GM21825 (cell line): ENCODE measurements at regions not wholly inside any gene's neighbourhood (a gene's known extent, or its start where the extent isn't known, plus 50 kb on each side); places are given as distances from the start of the nearest gene placed in this dataset.
"Not testable (repeated sequence)": the region's sequence is repeated elsewhere in the genome, so short reads cannot be mapped to it uniquely, and the experiment has no call there.

Experiments used
- ATAC-seq: cut with Tn5 transposase; IDR thresholded peaks from one replicate; pipeline ENCODE4 v1.9.1; 2021; ENCODE audit warnings: mild to moderate bottlenecking, moderate library complexity; ENCODE audit not compliant: unreplicated experiment

DNA sequence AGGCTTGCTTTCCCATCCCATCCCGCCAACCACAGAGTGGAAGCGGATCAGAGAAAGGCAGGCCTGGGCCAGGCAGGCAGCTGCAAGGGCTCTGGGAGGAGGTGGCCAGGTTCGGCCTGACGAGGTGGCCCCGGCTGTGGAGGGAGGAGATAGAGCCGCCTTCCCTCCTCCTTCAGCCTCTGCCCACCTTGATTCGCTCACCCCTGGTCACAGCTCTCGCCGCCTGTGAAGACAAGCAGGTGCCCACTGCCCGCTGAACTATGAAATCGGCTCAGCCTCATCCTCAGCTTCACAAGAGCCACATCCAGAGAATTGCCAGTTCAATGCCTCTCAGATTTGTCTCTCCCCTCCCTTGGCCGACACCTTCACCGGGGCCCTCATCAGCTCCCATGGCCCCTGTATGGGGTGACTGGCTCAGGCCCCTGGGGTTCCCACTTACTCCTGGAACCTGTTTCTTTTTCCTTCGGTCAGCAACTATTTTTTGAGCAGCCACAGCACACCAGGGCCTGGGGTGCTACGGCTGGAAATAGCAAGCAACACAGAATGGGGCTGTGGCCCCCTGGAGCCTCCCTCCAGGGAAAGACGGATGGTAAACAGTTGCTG, 80.0 kb upstream of the CHST15 start:
- ATAC-seq = no peak

DNA sequence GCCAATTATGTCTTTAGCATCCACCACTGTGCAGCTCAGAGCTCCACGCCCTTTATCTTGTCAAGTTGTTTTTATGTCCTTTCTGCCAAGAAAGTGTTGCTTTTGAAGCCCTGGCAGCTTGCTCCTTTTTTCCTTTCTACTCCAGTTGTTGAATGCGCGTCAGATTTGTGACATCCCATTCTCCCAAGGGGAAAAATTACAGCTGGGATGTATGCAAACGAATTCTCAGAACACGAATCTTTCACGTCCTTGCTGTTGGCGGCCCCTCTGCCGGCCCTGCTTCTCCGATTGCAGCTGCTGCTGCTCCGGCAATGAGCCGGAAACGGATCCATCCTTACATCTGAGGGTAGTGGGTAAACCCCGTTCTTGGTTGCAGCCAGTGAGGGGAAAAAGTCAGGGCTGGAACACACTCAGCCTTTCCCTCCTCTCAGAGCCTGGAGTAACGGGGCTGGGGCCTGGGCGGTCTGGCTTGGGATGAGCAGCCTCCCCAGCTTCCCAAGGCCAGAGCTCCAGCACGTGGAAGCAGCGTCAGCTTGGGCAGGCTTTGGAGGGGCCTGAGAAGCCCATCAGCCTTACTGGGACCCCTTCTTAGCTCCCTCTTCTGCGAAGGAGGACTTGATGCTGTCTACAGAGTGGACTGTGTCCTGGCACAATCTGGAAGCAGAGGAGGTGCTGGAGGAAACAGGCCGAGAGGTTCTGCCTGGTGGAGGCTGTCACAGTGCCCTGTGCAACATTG, 79.0 kb upstream of the CHST15 start:
- no peak for ATAC-seq

DNA sequence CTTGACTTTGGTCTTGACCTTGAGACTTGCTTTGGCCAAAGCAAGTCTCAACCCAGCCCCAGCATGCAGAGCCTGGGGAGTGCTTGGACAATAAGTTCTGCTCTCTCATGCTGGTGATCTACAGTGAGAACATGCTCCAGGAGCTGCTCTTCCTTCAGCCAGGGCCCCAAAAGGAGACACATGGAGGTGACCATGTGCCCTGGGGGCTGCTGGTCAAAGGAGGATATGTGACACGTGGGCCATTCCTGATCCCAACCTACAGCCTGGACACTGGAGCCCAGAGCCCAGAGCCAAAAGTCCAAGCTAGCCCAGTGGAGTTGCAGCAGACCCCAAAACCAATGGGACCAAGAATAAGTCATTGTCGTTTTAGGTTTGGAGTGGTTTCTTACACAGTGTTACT, 78.2 kb upstream of the CHST15 start:
- no peak for ATAC-seq

DNA sequence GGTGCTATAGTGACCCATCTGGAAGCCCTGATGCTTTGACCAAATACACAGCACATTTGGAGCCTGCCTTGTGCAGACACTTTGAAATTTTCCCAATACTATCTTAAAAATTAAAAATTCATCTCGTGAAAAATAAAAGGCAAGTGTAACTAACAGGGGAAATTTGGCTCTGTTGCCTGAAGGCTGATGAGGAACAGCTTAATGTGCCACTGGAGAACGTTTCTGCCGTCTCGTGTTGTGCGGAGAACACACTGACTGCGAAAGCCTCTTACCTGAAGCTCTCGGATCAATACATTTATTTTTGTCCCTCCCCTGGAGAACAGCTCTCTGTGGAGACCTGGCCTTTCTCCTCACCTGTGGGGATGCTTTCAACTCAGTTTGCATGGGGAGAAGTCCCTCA, 77.2 kb upstream of the CHST15 start:
- ATAC-seq = no peak

DNA sequence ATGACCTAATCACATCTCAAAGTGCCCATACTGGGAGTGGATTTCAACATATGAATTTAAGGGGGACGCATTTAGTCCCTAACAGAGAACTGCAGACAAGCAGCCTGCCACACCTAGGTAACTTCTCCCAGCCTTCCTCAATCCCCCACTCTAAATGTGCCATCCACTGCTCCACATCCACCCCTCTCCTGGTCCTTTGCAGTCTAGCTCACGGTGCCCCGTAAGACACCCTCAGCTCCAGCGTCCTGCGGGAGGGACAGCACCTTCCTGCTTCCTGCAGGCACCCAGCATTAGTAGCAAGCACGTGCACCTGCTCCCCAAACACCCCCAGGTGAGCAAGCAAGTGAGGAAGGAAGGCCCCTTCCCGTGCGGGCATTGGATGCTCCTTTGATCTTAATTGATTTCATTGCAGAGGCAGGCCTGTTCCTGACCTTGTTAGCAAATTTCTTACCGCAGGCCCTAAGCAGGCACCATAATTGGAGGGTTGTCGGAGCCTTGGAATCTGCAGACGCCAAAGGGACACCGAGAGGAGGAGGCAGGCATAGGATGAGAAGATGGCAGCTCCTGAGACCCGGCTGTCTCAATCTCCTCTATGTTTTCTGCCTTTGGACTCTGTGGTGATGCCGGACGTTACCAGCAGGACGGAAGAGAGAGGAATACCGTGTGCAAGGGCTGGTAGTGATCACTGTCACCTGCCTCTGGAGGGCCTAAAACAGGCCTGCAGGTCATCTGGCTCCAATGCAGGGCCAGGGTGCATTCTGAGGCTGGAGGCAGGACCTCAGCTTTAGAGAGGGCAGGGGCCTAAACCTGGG, 75.8 kb upstream of the CHST15 start:
- ATAC-seq = no peak

DNA sequence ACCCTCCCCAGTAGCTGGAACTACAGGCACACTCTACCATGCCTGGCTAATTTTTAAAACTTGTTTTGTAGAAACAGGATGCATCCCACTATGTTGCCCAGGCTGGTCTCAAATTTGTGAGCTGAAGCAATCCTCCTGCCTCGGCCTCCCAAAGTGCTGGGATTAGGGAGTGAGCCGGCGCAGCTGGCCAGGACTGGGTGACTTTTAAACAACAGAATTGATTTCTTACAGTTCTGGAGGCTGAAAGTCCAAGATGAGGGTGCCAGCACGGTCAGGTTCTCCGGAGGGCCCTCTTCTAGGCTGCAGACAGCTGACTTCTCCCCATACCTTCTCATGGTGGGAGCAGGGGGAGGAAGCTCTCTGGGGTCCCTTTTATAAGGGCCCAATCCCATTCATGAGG, 75.2 kb upstream of the CHST15 start:
- no peak for ATAC-seq

DNA sequence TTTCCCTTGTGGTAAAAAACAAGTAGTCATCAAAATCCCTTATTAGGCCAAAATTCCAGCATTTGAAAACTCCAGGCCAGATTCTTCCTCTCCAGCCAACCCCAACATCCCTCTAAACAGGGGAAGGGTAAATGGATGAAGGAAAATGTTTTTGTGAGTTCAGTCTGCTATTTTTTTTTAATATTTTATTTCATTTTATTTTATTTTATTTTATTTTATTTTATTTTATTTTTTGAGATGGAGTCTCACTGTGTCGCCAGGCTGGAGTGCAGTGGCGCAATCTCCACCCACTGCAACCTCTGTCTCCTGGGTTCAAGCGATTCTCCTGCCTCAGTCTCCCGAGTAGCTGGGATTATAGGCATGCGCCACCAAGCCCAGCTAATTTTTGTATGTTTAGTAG, 74.5 kb upstream of the CHST15 start:
- ATAC-seq = not testable (repeated sequence)

DNA sequence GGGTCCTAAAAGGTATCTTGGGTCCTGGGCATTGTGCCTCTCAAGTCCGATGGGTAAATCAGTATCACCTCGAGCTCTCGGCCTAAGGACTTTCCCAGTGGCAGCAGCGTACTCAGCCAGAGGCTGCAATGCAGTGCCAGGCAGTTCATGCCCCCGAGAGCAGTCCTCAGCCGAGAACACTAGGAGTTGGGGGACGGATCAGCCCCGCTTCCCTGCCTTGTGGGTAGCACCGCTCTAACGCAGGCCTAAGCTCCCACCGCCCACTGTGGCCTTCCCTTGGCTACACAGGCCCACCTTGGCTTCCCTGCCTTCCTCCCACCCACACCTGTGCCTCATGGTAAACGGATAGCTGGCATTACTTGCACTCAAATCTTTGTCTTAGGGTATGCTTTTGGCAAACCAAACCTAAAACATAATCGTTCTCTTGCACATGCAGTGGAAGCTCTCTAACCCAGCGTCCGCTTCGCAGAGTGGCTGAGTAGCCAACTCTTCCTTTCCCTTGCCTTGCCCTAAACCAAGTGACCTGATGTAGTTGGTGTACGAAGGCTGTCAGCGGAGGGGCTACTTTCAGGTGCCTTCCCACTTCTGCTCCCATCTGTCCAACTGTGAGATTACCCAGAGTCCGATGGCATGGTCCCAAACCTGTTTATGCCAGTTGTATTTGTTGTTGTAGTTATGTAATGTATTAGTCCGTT, 73.2 kb upstream of the CHST15 start:
- no peak for ATAC-seq

DNA sequence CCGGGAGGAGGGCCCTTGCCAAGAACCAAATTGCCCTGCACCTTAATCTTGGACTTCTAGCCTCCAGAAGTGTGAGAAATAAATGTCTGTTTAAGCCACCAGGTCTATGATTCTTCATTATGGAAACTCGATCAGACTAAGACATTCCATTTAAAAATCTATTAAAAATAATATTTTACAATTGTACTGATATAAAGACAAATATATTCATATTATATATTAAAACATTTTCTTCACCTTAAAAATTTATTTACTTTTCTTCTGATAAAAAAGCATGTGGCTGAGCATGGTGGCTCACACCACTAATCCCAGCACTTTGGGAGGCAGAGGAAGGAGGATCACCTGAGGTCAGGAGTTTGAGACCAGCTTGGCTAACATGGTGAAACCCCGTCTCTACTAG, 72.4 kb upstream of the CHST15 start:
- no peak for ATAC-seq

DNA sequence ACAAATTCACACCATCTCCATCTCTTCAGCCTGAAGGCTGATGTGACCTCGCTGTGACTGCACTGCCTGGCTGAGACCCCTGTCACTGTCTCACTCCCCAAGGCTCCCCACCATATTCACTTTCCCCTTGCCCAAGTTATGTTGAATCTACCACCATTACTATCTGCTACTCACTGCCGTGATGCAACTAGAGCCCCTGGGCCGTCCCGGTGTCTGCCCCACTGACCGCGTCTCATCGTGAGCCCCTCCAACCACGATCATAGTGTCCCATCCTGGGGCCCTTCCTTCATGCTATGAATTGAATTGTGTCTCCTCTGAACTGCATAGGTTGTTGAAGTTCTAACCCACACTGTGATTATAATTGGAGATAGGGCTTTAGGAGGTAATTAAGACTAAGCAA, 71.9 kb upstream of the CHST15 start:
- no peak for ATAC-seq

DNA sequence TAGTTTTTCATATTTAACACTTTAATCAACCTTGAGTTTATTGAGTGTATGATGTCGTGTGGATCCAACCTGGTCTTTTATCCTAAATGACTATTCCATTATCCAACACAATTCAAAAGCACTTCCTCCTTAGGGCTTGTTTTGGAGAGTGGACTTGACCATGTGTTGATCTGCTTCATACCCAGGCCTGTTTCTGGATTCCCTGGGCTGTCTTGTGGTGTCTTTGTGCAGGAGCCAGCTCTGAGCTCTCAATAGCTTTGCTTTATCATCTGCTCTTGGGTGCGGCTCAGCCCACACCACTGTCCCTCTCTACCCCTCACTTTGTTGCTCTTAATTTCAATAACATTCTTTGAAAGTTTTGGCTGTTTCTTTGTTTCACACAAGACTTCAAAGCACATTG, 70.9 kb upstream of the CHST15 start:
- no peak for ATAC-seq

DNA sequence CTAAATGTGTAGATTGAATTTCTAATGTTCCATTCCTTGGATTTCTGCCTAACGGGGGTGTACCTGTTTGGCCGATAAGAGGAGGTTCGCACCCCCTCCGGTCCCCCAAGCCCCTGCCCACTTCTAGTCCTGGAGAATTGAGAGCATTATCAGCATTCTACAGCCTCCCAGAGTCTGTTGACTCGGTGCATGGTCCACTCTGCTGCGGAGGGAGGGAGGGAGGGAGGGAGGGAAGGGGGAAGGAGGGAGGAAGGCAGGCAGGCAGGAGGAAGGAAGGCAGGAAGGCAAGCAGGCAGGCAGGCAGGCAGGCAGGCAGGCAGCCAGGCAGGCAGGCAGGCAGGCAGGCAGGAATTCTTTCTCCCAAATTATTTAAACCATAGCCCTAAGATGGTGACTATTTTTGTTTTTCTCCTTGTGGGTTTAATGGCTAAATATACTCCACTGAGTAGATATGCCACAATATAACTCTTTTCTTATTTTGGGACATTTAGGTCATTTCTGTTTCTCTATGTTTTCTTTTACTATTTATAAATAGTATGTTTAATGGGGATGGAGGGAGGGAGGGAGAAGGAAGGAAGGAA, 69.5 kb upstream of the CHST15 start:
- no peak for ATAC-seq

DNA sequence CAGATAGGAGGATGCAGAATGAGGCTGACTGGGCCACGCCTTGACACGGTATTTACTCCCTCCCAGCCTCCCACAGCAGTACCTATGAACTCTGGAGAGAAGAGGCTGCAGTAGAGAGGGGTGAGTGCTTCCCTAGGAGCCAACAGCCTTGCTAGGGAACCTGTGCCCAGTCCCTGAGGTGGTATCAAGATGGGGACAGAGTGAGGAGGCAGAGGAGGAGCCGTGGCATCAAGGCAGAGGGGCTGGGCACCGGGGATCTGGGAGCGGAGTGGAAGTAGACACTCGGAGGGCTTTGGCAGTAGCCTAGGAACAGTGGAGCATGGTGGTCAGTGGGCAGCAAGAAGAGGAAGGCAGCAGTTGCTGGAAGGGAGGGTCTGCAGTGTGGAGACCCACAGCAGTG, 68.7 kb upstream of the CHST15 start:
- ATAC-seq = no peak

DNA sequence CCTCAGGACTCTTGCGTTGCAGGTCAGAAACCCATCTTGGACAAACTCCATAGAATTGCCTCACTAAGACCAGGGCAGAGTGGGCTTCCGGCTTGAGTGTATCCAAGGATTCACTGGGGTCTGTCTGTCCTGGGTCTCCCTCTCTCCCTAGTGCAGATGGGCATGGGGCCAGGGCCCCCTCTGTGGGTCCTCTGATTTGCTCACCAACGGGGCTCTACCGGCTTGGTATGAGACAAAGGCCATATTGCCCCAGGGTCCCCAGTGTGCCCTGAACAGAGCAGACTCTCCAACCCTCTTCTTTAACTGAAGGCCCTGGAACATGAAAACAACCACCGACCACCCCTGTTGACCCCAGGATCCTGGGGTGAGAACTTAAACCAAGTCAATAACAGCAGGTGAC, 68.2 kb upstream of the CHST15 start:
- no peak for ATAC-seq

DNA sequence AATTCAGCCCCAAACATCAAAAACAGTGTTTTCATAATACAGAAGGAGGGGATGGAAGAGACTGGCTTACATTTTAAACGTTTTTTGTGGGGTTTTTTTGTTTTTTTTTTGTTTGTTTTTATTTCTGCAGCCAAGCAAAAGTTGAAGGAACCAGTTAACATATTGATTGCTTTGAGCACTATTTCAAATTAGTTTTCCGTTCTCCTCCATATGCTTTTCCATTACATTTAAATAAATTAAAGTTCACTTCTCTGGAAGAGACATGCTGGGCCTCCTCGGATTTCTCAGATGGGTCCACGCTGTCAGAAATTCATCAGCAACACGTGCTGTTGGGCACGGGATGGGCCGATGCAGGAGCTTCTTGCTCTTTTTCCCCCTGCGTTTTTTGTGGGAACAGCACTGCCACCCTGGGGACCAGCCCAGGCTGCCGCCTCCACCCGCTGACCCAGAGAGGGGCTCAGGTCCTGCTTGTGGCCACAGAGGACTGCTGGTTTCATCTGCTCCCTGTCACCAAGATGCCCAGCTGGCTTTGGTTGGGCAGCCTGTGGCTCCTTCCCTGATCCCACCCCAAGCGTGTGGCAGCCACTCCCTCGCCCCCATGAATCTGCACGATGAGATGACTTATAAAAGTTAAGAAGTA, 67.7 kb upstream of the CHST15 start:
- ATAC-seq = no peak

DNA sequence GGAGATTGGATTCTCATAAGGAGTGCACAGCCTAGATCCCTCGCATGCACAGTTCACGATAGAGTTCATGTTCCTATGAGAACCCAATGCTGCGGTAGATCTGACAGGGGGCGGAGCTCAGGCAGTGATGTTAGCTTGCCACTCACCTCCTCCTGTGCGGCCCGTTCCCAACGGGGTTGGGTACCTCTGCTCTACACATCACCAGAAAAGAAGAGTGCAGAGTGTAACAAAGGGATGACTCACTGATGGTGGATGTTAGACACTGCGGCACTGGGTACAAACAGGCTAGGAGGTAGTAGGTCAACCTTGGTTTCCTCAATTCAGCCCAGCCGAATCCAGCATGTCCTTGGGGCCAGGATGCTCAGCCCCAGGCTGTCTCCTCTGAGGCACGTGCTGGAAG, 66.8 kb upstream of the CHST15 start:
- ATAC-seq = no peak

DNA sequence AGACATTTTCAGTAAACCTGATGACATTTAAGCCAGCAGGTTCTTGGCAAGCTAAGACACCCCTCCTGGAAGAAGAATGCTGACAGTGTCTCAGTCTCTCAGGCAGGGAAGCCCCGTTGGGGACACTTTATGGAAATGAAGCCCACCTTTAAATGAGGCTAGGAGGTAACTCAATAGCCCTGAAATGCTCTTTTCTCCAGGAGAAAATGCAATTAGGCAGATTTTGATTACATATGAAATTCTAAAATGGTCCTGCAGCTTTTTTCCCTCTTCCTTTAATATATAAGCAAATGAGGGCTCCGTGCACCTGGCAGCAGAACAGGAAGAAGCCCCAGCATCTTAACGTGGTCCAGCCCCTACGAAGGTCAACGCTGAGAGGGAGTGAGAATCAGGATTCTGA, 65.8 kb upstream of the CHST15 start:
- no peak for ATAC-seq

DNA sequence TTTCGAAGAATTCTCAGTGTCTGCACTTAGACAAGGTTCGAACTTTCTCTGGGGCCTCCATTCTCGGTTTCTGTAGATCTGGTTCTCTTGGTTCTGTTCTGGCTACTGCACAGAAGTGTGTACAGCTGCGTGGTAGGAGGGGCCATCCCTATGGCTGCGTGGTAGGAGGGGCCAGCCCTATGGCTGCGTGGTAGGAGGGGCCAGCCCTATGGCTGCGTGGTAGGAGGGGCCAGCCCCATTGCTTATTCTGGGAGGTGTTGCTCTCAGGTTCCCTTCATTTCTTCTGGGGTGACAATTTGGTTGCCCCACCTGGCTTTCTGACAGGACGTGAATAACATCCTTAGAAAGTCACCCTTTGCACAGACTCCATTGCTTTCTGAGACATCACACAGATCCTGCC, 65.2 kb upstream of the CHST15 start:
- no peak for ATAC-seq

DNA sequence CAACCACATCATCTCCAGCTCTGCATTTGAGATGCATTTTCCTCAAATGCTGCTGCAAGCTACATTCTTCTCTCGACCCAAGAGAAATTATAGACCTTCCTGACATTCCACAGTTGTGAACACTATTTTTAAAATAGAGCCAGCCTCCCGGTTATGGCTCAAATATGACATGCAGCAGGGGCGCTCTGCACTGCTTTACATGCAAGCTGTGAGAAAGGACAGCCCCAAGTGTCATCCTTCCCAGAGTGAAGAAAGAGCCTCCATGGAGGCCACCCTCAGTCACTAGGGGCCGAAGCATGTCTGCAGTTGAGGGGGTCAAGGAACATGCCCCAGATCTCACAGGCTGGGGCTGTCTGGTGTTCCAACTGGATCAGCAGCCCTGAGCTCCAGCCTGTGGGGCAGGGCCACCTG, 63.9 kb upstream of the CHST15 start:
- ATAC-seq = no peak

DNA sequence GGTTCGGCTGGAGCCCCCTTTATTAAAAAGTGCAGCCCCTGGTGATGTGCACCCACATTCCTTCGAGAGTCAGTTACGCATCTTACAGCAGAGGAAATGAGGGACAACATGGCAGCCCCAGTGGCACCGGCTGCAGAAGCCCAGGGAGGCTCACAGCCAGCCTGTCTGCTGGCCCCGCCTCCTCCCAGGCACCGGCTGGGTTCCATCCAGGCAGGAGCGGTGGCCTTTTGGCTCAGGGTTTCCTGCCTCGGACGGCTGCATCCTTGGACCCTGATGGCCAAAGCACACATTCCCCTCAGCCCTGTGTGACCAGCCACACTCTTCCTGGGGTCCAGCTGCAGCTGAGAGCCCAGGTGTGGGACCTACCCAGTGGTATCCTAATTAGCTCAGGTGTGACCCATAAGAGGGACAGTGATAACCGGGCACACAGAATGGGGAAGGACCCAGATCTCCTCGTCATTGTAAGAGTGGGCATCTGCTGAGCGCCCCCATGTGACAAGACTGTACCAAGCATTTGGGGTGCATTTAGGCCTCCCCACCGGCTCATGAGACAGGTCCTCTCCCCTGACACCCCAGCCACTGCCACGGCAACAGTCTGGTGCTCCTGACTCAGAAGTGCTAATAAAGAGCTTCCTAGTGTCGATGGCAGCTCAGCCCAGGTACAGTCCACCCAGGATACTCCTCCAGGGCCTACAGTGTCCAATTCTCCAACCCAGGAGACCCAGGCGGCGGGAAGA, 63.3 kb upstream of the CHST15 start:
- no peak for ATAC-seq
